ENCODE measurements at regions not wholly inside any gene's neighbourhood (a gene's known extent, or its start where the extent isn't known, plus 50 kb on each side); places are given as distances from the start of the nearest gene placed in this dataset.

GRCh38 chrX:45980726-45981125, 564.5 kb downstream of the ZNF674 start:
- Histone ChIP-seq H3K36me3 (ENCODE audit: control insufficient read depth in 2 of 2, extremely low read depth in 1 of 2, insufficient read depth in 2 of 2, low read length in 2 of 2) (no peaks in the 10 kb centered on the region), H3K4me2 (ENCODE audit: insufficient read depth, low read length) (no peak overlapping the region), H3K9ac (replicated peaks; ENCODE audit: extremely low read depth, insufficient read depth, low read length) (no peak overlapping the region), H3K4me3 (replicated peaks in 1 of 3; ENCODE audit: insufficient read depth in 1 of 3, low read depth in 1 of 3, low read length in 3 of 3) (no peak overlapping the region), H3K27ac (ENCODE audit: insufficient read depth, low read depth, low read length) (no peak overlapping the region), H3K9me1 (replicated peaks; ENCODE audit: control insufficient read depth, extremely low read depth, insufficient read depth, low read length) (no peaks in the 10 kb centered on the region), H3K79me2 (ENCODE audit: control insufficient read depth, insufficient read depth, low read length) (no peaks in the 10 kb centered on the region), H4K20me1 (replicated peaks; ENCODE audit: control insufficient read depth, extremely low read depth, insufficient read depth, low read length) (no peaks in the 10 kb centered on the region), H3K27me3 (ENCODE audit: control insufficient read depth in 2 of 2, insufficient read depth in 2 of 2, low read length in 2 of 2) (no peaks in the 10 kb centered on the region), H2AFZ (ENCODE audit: low read depth, low read length) (no peak overlapping the region), H3K4me1 (ENCODE audit: control insufficient read depth, extremely low read depth, insufficient read depth, low read length) (no peaks in the 10 kb centered on the region), H3K9me3 (replicated peaks; ENCODE audit: control insufficient read depth, insufficient read depth, low read length) (no peaks in the 10 kb centered on the region)
- dilution Hi-C loops (cut with MboI; ENCODE audit: extremely low pct_ligation_motif_present, low sequenced_read_pairs): no loop called here
- ChIA-PET POLR2A (no interaction called here), CTCF (no interaction called here)
- intact Hi-C loops (cut with micrococcal nuclease): no loop called here
- DNase-seq (ENCODE audit: low read depth, low spot score) (no peak), FAIRE-seq (no peak)
- no TSS peak for BruUV-seq (replicated peaks)
- TF ChIP-seq, protein P1, sequence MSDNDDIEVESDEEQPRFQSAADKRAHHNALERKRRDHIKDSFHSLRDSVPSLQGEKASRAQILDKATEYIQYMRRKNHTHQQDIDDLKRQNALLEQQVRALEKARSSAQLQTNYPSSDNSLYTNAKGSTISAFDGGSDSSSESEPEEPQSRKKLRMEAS (IDR thresholded peaks at IDR 0.05; ENCODE audit: insufficient read depth, insufficient read length): no peak
- TF ChIP-seq GATA2 (IDR thresholded peaks at IDR 0.05; ENCODE audit: insufficient read depth, insufficient read length, low read depth, low read length): no peak
- no peak for TF ChIP-seq MYC (IDR thresholded peaks at IDR 0.05; ENCODE audit: low read depth, low read length)
- no peak for TF ChIP-seq POLR2AphosphoS5 (IDR thresholded peaks at IDR 0.05; ENCODE audit: insufficient read depth, low read depth, low read length)
- TF ChIP-seq JUN (IDR thresholded peaks at IDR 0.05; ENCODE audit: borderline replicate concordance, insufficient read depth, insufficient read length, low read depth): no peak
- no peak for TF ChIP-seq FOS (IDR thresholded peaks at IDR 0.05; ENCODE audit: borderline replicate concordance, insufficient read depth, low read length)

GRCh38 chrX:45975633-45976032, 569.6 kb downstream of the ZNF674 start:
- no peaks in the 10 kb centered on the region for H3K9me3 ChIP-seq (replicated peaks; ENCODE audit: control insufficient read depth, insufficient read depth, low read length)
- ChIA-PET CTCF (no interaction called here), POLR2A (no interaction called here)
- H3K27ac ChIP-seq (ENCODE audit: insufficient read depth, low read depth, low read length): no peak overlapping the region
- H2AFZ ChIP-seq (ENCODE audit: low read depth, low read length): no peak overlapping the region
- no peaks in the 10 kb centered on the region for H3K4me1 ChIP-seq (ENCODE audit: control insufficient read depth, extremely low read depth, insufficient read depth, low read length)
- no peak overlapping the region for H3K4me3 ChIP-seq (replicated peaks in 1 of 3; ENCODE audit: insufficient read depth in 1 of 3, low read depth in 1 of 3, low read length in 3 of 3)
- no peaks in the 10 kb centered on the region for H3K9me1 ChIP-seq (replicated peaks; ENCODE audit: control insufficient read depth, extremely low read depth, insufficient read depth, low read length)
- H3K79me2 ChIP-seq (ENCODE audit: control insufficient read depth, insufficient read depth, low read length): no peaks in the 10 kb centered on the region
- no peaks in the 10 kb centered on the region for H3K27me3 ChIP-seq (ENCODE audit: control insufficient read depth in 2 of 2, insufficient read depth in 2 of 2, low read length in 2 of 2)
- DNase-seq (ENCODE audit: low read depth, low spot score): no peak
- no peak for FAIRE-seq
- intact Hi-C loops (cut with micrococcal nuclease) (no loop called here), dilution Hi-C loops (cut with MboI; ENCODE audit: extremely low pct_ligation_motif_present, low sequenced_read_pairs) (no loop called here)
- no peaks in the 10 kb centered on the region for H4K20me1 ChIP-seq (replicated peaks; ENCODE audit: control insufficient read depth, extremely low read depth, insufficient read depth, low read length)
- BruUV-seq (replicated peaks): no TSS peak
- H3K4me2 ChIP-seq (ENCODE audit: insufficient read depth, low read length): no peak overlapping the region
- no peak for TF ChIP-seq POLR2AphosphoS5 (IDR thresholded peaks at IDR 0.05; ENCODE audit: insufficient read depth, low read depth, low read length)
- no peak overlapping the region for H3K9ac ChIP-seq (replicated peaks; ENCODE audit: extremely low read depth, insufficient read depth, low read length)
- no peaks in the 10 kb centered on the region for H3K36me3 ChIP-seq (ENCODE audit: control insufficient read depth in 2 of 2, extremely low read depth in 1 of 2, insufficient read depth in 2 of 2, low read length in 2 of 2)
